NCI-H1694 treated with DMSO at 0.1 percent for 48 hours (cell line): ENCODE measurements at regions not wholly inside any gene's neighbourhood (a gene's known extent, or its start where the extent isn't known, plus 50 kb on each side); places are given as distances from the start of the nearest gene placed in this dataset.
"Not testable (repeated sequence)": the region's sequence is repeated elsewhere in the genome, so short reads cannot be mapped to it uniquely, and the experiment has no call there.

ENCODE experiments used
- DNase-seq: peaks from one replicate; lab custom pipeline; 2025; lab: John Stamatoyannopoulos, UW

- no peak for DNase-seq
Measured at GRCh38 chr2:161068670-161069069, 91.6 kb upstream of the TANK start.

- DNase-seq: no peak
Measured at GRCh38 chr2:161070693-161071479, 89.3 kb upstream of the TANK start.

DNA sequence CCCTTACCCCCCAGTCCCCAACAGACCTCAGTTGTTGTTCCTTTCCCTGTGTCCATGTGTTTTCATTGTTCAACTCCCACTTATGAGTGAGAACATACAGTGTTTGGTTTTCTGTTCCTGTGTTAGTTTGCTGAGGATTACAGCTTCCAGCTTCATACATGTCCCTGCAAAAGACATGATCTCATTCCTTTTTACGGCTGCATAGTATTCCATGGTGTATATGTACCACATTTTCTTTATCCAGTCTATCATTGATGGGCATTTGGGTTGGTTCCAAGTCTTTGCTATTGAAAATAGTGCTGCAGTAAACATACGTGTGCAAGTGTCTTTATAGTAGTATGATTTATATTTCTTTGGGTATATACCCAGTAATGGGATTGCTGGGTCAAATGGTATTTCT, 87.8 kb upstream of the TANK start:
- not testable (repeated sequence) for DNase-seq

GRCh38 chr2:161075701-161076100, 84.5 kb upstream of the TANK start:
- DNase-seq: no peak

DNA sequence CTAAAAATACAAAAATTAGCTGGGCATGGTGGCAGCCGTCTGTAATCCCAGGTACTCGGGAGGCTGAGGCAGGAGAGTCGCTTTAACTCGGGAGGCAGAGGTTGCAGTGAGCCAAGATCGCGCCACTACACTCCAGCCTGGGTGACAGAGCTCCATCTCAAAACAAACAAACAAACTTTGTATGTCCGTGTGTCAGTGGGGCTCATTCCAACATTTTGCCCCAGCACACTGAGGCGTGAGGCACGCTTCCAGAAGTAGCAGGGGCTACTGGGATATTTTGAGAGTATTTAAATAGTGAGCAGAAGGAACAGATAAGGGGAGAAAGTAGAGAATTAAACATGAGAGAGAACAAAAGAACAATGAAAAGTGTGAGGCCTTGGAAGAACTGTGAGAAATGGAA, 83.3 kb upstream of the TANK start:
- DNase-seq: no peak

DNA sequence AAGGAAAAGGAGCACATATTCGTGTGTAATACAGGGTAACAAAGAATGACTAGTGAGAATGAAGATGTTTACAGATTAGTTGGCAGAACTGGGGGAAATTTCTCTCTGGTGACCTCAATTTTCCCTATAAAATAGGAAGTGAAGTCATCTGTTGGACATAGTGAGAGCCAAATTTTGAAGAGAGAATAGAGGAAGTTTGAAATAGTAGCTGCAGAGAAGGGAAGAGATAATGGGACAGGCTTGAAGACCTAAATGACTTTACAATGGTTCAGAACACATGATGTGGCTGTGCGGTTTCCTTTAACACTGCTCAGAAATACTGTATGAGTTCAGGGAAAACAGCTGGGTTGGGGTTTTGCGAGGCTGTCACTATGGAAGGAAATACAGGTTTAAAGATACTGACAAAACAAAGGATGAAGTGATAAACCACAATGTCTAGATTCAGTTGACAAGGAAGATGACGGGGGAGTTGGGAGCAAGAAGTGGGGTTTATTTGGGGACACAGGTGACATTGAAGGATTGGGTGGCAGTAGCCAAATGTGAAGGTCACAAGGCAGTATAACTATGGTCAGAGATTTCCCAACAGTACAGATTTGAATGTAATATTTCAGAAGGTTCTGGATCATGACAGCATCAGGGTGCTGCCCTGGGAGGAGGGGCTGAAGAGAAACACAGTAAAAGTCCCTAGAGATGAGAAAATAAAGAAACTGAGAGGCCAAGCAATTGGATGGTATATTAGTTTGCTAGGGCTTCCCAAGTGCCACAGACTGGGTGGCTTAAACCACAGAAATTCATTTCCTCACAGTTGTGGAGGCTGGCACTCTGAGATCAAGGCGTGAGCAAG, 82.6 kb upstream of the TANK start:
- no peak for DNase-seq

DNA sequence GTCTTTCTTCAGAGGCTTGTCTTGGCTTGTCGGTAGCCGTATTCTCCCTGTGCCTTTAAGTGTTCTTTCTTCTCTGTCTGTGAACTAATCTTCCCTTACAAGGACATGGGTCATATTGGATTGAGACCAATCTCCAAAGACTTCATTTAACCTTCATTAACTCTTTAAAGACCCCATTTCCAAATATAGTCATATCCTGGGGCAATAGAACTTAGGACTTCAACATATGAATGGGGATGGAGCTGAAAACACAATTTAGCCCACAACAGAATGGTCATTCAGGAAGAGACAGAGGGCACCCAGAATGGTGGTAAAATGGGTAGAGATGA, 82.1 kb upstream of the TANK start:
- DNase-seq: no peak

- DNase-seq: no peak
Measured at GRCh38 chr2:161085149-161085548, 75.1 kb upstream of the TANK start.

- DNase-seq: no peak
Measured at GRCh38 chr2:161088658-161089350, 71.4 kb upstream of the TANK start.

DNA sequence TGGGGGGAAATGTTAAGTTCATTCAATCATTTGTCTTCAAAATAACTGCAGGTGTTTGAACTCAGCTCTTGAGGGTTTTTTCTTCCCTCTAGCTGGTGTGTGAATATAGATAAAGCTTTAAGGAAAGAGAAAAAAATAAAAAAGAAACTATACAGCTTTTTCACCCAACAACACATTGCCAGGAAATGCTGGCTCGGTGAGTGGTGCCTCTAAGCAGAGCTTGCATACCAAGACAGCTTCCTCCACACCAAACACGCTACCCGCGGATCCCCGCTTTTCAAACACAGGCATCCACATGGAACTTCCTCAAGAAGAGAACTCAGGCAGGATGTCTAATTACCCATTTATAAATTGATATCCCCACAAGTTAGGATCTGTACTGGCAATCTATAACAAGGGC, 69.8 kb upstream of the TANK start:
- DNase-seq: no peak

DNA sequence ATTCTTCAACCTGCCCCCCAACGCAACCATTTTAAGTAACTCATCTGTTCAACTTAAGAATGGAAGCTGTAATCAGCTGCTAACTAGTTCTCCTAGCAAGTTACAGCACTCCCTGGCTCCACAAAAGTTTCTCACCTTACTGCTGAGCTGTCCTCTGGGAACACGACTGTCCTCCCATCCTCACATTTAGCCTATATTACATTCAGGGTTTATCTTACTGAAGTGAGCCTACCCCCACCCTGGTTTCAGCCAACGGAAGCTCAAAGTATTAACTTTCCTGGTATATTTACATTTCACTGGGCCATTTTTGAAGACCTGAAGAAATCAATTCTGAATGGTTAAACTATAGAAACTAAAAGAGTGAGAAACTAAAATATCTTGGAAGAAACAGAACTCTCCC, 64.9 kb upstream of the TANK start:
- DNase-seq: no peak

DNA sequence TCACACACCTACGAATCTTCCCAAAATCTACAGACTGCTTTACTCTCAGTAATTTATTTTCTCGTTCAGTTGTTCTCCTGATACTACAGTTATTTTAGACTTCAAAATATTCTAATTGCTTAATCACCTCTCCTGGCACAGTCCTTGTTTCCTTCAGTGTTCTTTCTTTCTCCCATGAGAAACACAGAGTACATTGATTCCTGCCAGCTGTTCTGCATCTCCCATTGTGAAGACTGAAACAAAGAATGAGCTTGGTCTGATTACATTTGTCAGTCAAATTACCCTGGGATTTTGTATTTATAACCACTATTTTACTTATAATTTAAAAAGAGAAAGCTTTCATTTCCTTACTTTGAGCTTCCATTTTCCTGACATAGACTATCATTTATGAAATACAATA, 63.9 kb upstream of the TANK start:
- DNase-seq: no peak

GRCh38 chr2:161097157-161097556, 63.1 kb upstream of the TANK start:
- DNase-seq: no peak

- DNase-seq: no peak
Measured at GRCh38 chr2:161100211-161100895, 59.9 kb upstream of the TANK start.

GRCh38 chr2:161101406-161101805, 58.8 kb upstream of the TANK start:
- no peak for DNase-seq

- peak; percentile 37 for DNase-seq
Measured at GRCh38 chr2:161102770-161103450, 57.3 kb upstream of the TANK start.

DNA sequence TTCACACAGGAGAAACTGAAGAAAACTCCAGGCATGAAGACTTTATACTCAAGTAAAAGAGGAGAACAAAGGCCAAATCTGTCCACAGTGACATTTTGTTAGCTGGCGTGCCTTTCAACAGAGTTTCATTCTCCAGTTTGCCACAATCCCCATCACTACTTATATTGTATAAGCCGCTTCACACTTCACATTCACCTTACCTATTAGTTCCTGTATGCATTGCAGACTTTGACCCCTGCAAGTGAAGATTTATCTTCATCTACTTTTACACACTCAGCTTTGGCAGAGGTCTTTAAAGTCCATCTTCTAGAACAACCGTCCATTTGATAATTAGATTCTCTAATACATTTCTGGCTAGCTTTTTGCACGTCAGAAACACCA, 56.8 kb upstream of the TANK start:
- no peak for DNase-seq

- DNase-seq: peak; percentile 53
Measured at GRCh38 chr2:161104054-161104553, 56.1 kb upstream of the TANK start.

- no peak for DNase-seq
Measured at GRCh38 chr2:161107265-161107664, 53.0 kb upstream of the TANK start.
